NB4 (cell line): ENCODE measurements at regions not wholly inside any gene's neighbourhood (a gene's known extent, or its start where the extent isn't known, plus 50 kb on each side); places are given as distances from the start of the nearest gene placed in this dataset.

Experiments
- CTCF ChIP-seq: IDR thresholded peaks from one replicate; pipeline ENCODE4 v1.5.1; 2012; ENCODE audit warnings: low read depth, low read length
- POLR2A ChIP-seq: IDR thresholded peaks from 2 replicates; pipeline ENCODE4 v1.6.1; 2011; ENCODE audit warnings: mild to moderate bottlenecking; ENCODE audit not compliant: insufficient read length; ENCODE audit errors: extremely low read depth

- no peak for TF ChIP-seq CTCF
- TF ChIP-seq POLR2A: no peak
Measured at GRCh38 chr10:61189912-61190311, 245.9 kb upstream of the RHOBTB1 start.
